Right lung (tissue), 2 donors: ENCODE measurements at regions not wholly inside any gene's neighbourhood (a gene's known extent, or its start where the extent isn't known, plus 50 kb on each side); places are given as distances from the start of the nearest gene placed in this dataset.

Source experiments
- DNase-seq, 2 donors: peaks; one replicate each; pipeline ENCODE4 v3.0.0-alpha.2; 2013

- DNase-seq = peak in 1 of 2 donors; percentile 8
These were observed 353.9 kb upstream of the TENM4 start for GRCh38 chr11:79794484-79795393.

- DNase-seq = no peak
These were observed 353.2 kb upstream of the TENM4 start for GRCh38 chr11:79794057-79794456.

DNA sequence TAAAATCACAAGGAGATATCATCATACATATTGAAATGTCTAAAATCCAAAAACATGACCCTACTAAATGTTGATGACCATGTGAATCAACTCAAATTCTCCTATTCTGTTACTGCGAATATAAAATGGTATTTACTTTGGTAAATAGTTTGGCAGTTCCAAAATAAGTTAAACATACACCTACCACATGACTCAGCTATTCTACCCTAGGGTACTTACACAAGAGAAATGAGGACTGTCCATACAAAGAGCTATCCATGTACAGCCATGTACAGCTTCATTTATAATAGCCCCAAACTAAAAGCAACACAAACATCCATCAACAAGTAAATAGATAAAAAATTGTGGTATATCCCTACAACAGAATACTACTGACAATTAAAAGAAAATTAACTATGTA is 346.1 kb upstream of the TENM4 start:
- no peak for DNase-seq

DNA sequence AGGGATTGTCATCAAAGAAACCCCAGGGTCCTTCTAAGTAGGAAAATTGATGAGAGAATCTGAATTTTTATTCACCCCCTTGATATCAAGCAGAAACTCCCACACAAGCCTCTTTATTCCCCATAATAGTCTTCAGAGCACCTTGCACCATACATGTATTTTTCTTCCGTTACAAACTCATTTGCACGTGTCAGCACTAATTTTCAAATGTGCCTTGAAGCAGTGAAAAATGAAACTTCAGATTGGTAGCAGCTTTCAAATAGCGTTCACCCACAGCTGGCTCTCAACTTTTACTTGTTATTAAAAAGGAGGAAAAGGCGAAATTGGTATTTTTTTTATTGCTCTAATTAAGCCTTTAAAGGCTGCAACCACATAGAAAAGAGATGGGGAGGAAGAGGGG is 343.0 kb upstream of the TENM4 start:
- no peak for DNase-seq

DNA sequence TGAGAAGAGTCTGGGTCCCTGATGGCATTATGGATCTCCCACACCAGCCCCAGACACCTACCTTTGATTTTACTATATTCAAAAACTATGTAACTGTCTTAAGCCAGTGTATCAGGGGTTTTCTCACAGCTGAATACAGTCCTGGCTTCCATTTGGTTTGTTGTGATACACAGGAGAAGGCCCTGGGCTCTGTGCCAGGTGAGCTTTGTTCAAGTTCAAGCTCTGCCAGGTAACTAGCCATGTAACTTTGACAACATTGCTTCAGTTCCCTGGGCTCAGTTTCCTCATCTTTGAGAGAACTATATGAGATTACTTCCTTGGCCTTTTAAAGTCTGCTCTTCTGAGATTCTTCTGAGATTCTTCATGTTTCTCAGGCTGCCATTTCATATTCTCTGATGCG is 327.5 kb upstream of the TENM4 start:
- no peak for DNase-seq

- DNase-seq = peak; percentile 18 to 45
These were observed 321.6 kb upstream of the TENM4 start for GRCh38 chr11:79762279-79762921.

DNA sequence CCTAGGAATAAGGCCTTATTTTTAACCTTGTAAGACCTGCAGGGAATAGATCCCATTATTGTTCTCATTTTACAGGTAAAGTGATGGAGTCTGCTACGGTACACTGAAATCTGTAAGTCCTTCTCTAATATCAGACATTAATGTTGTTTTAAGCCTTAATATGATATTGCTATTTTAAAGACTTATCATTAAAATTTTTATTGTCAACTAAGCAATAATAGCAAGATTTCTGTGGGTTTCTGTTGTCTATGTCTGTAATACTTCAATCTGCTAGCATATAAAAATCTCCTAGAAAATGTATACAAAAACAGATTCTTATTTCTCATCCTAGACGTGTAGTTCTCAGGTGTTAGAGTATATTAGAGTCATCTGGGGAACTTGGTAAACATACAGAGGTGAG is 317.5 kb upstream of the TENM4 start:
- DNase-seq = no peak

DNA sequence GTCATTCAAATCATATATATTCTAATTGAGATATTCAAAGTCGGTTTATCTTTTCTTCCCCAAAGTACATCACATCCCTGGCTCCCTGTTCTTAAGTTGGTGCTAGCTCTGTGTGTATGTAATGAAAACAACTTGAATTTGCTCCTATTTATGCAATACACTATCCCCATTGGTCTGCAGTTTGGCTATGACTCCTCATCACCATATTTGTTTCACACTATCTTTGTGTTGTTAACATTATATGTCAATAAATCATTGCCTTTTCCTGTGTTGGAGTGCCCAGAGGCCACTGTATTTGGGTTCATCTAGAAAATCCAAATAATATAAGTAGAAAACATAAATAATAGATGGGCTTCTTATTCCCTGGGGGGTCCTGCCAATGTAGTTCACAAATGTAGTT is 306.6 kb upstream of the TENM4 start:
- peak; percentile 14 to 35 for DNase-seq

DNA sequence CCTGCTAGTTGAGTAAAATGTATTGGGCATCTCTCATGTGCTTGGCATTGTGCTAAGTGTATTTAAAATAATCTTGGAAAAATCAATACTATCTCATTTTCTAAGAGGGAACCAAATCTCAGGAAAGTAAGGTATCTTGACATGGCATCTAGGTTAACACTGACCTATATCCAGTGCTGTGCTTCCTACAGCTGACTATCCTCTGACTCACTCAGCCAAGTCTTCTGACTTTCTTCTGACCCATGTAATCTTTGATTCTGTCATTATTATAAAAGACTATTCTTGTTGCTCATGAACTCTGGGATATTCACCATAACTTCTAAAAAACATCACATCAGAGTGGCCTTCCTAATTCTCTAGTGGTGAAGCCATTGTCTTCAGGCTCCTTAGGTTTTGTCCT is 304.1 kb upstream of the TENM4 start:
- DNase-seq = no peak

DNA sequence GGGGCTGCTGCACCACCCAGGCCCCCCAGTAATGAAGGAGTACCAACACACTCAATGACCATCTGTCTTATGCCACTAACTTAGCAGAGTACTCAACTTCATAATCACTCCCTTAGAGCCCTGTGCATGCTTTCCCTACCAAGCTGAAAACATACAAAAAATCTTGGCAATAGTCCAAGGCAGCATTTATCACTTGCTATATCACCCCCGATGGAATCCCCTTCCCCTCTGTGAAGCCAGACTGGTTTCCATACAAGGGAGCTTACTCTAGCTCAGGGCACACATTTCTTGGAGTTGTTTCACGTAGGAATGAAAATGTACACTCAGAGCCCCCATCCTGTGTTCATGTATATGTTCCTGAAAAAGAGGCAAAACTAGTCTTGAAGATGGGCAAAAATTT is 301.3 kb upstream of the TENM4 start:
- no peak for DNase-seq

GRCh38 chr11:79739591-79739990 is 298.8 kb upstream of the TENM4 start:
- DNase-seq = no peak

DNA sequence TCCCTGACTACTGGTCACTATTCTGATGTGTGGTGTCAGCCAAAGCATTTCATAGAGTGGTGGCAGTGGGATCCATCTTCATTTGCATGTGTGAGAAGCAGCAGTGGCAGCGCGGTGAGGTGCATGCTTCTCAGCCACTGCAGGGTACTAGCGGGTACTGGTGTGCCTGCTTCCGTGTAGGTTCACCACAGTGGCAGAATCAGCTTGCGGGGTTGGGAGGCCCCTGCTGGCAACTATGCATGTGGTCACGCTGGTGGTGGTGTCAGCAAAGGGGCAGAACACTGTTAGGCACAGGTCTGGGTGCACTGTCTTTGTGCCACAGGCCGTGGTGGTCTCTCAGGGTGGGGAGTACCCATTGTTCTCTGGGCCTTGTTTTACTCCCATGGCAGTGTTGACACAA is 286.4 kb upstream of the TENM4 start:
- DNase-seq = no peak

GRCh38 chr11:79720115-79720514 is 279.3 kb upstream of the TENM4 start:
- no peak for DNase-seq

- DNase-seq = peak in 1 of 2 donors; percentile 4
These were observed 267.6 kb upstream of the TENM4 start for GRCh38 chr11:79708319-79708932.

GRCh38 chr11:79705648-79706047 is 264.8 kb upstream of the TENM4 start:
- DNase-seq = no peak

DNA sequence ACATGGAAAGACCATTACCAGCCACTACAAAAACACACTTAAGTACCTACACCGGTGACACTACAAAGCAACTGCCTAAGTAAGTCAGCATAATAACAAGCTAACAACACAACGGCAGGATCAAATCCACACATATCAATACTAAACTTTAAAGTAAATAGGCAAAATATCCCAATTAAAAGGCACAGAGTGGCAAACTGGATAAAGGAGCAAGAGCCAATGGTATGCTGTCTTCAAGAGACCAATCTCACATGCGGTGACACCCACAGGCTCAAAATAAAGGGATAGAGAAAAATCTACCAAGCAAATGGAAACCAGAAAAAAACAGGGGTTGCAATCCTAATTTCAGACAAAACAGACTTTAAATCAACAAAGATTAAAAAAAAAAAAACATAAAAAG is 261.5 kb upstream of the TENM4 start:
- no peak for DNase-seq

DNA sequence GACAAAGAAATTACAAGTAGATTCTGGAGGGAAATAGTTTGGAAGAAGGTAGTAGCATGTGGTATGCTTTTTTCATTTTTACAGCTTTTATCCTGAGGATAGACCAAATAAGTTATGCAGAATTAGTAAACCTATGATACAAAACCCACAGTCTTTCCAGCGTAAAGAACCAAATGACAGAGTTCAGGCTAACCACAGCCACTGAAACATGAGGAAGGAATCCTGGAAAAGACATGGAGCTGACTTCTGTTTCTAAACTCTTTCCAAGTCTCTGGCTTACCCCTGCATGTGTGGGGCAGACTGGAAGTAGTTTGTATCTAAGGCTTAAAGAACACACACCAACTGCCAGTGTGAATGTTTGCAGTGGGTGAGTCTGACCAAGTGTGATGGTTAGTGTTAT is 258.4 kb upstream of the TENM4 start:
- DNase-seq = no peak

DNA sequence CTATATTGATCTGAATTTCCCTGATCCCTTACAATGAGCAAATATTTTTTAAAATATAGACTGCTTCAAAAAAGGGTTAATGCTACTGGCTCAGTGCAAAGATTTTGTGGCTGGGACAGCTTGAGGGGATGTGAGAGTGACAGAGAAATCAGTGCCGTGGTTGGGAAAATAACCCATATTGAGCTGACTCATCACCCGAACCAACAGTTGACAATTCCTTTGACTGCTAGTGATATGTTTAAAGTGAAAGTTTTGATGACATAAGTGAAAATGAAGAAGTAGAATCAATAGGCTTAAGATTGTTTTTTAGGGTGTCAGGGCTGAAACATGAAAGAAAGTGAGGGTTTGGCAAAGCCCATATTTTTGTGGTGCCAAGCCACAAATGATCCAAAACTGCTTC is 257.1 kb upstream of the TENM4 start:
- DNase-seq = no peak

- DNase-seq = no peak
These were observed 253.5 kb upstream of the TENM4 start for GRCh38 chr11:79694368-79694767.

GRCh38 chr11:79691445-79691844 is 250.6 kb upstream of the TENM4 start:
- no peak for DNase-seq

DNA sequence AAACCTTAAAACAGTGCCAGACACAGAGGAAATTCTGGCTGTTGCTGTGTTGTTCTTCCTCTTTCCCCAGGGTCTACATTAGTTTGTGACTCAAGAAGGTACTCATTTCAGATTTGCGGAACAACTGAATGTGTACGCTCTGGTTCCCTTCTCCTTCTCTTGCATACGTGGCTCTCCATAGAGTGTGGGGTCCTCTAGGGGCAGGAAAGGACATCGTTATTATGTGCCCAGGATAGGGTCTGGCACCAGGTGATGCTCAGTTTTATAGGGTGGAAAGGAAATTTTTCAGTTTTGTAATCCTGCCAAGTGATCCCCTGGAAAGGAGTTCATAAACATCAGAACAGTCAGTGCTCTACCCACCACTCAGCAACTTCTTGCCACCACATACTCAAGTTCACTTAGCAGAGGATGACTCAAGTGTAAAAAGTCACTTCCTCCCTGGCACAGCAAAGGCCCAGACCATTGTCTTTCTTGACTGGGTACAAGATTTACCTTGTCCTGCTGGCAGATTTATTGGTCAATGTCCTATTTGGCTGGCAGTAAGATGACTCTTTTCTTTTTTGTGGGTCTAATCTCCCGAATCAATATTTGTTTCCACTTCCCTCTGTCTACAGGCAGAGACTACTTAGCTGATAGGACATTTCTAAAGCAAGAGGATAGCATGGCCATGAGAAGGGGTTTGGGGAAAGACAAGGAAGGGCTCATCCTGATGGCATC is 246.0 kb upstream of the TENM4 start:
- DNase-seq = no peak

GRCh38 chr11:79683930-79684329 is 243.1 kb upstream of the TENM4 start:
- no peak for DNase-seq
